ENCODE measurements at regions not wholly inside any gene's neighbourhood (a gene's known extent, or its start where the extent isn't known, plus 50 kb on each side); places are given as distances from the start of the nearest gene placed in this dataset.

GRCh38 chr2:192275632-192276031, 80.9 kb upstream of the TMEFF2 start:
- DNase-seq (ENCODE audit: low read depth, low spot score) (no peak), ATAC-seq (no peak)
- Histone ChIP-seq H3K4me2 (ENCODE audit: low read length) (no peak overlapping the region), H3K36me3 (ENCODE audit: control insufficient read depth in 1 of 2, insufficient read depth in 2 of 2, low read length in 2 of 2) (no peaks in the 10 kb centered on the region), H4K20me1 (ENCODE audit: insufficient read depth) (no peaks in the 10 kb centered on the region), H3K9me3 (ENCODE audit: control insufficient read depth in 1 of 2, insufficient read depth in 1 of 2, low read depth in 1 of 2, low read length in 2 of 2) (no peaks in the 10 kb centered on the region), H3K27me3 (ENCODE audit: insufficient read depth, low read length) (no peaks in the 10 kb centered on the region), H2AFZ (ENCODE audit: low read depth, low read length, poor library complexity, severe bottlenecking) (no peak overlapping the region), H3K4me1 (ENCODE audit: control insufficient read depth in 1 of 2, insufficient read depth in 2 of 2, low read length in 2 of 2) (no peaks in the 10 kb centered on the region), H3K9me2 (ENCODE audit: insufficient read depth) (no peaks in the 10 kb centered on the region), H3K4me3 (replicated peaks in 1 of 2; ENCODE audit: low read depth in 1 of 2, low read length in 2 of 2) (no peak overlapping the region), H3K9ac (ENCODE audit: low read length) (no peak overlapping the region), H3K27ac (ENCODE audit: low read depth, low read length) (no peak overlapping the region), H3K79me2 (ENCODE audit: insufficient read depth, low read length) (no peaks in the 10 kb centered on the region)
- ChIA-PET CTCF (no interaction called here), RAD21 (ENCODE audit: low non-redundant PET in 1 of 2, low total read pairs in 2 of 2, uncharacterized antibody in 2 of 2, unreplicated experiment in 2 of 2) (no interaction called here), POLR2A (no interaction called here)
- no TSS peak for BruUV-seq (replicated peaks)
- intact Hi-C loops (cut with micrococcal nuclease) = no loop called here
- no peak for TF ChIP-seq ZNF274 (IDR thresholded peaks at IDR 0.05; ENCODE audit: low read depth, low read length)
- no peak for TF ChIP-seq CBX3 (IDR thresholded peaks at IDR 0.05; ENCODE audit: low read depth)
- TF ChIP-seq SRF (IDR thresholded peaks at IDR 0.05; ENCODE audit: low read depth) = no peak
- TF ChIP-seq, protein P1, sequence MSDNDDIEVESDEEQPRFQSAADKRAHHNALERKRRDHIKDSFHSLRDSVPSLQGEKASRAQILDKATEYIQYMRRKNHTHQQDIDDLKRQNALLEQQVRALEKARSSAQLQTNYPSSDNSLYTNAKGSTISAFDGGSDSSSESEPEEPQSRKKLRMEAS (IDR thresholded peaks at IDR 0.05) = no peak
- no peak for TF ChIP-seq YY1 (IDR thresholded peaks at IDR 0.05; ENCODE audit: extremely low read depth, insufficient replicate concordance, low read depth, low read length)
- no peak for TF ChIP-seq TCF7L2 (IDR thresholded peaks at IDR 0.05; ENCODE audit: borderline replicate concordance, extremely low read depth, insufficient read depth, insufficient read length)
- no peak for TF ChIP-seq EGR1 (IDR thresholded peaks at IDR 0.05; ENCODE audit: low read depth)
- TF ChIP-seq JUND (IDR thresholded peaks at IDR 0.05) = no peak
- TF ChIP-seq RAD21 (IDR thresholded peaks at IDR 0.05; ENCODE audit: low read depth) = no peak
- TF ChIP-seq FOSL1 (IDR thresholded peaks at IDR 0.05; ENCODE audit: low read depth) = no peak
- no peak for TF ChIP-seq POLR2AphosphoS5 (IDR thresholded peaks at IDR 0.05; ENCODE audit: low read depth, low read length)
- TF ChIP-seq SP1 (IDR thresholded peaks at IDR 0.05; ENCODE audit: low read depth) = no peak
- no peak for TF ChIP-seq EZH2phosphoT487 (IDR thresholded peaks at IDR 0.05; ENCODE audit: borderline replicate concordance)
- TF ChIP-seq, protein P2, sequence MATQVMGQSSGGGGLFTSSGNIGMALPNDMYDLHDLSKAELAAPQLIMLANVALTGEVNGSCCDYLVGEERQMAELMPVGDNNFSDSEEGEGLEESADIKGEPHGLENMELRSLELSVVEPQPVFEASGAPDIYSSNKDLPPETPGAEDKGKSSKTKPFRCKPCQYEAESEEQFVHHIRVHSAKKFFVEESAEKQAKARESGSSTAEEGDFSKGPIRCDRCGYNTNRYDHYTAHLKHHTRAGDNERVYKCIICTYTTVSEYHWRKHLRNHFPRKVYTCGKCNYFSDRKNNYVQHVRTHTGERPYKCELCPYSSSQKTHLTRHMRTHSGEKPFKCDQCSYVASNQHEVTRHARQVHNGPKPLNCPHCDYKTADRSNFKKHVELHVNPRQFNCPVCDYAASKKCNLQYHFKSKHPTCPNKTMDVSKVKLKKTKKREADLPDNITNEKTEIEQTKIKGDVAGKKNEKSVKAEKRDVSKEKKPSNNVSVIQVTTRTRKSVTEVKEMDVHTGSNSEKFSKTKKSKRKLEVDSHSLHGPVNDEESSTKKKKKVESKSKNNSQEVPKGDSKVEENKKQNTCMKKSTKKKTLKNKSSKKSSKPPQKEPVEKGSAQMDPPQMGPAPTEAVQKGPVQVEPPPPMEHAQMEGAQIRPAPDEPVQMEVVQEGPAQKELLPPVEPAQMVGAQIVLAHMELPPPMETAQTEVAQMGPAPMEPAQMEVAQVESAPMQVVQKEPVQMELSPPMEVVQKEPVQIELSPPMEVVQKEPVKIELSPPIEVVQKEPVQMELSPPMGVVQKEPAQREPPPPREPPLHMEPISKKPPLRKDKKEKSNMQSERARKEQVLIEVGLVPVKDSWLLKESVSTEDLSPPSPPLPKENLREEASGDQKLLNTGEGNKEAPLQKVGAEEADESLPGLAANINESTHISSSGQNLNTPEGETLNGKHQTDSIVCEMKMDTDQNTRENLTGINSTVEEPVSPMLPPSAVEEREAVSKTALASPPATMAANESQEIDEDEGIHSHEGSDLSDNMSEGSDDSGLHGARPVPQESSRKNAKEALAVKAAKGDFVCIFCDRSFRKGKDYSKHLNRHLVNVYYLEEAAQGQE (IDR thresholded peaks at IDR 0.05; ENCODE audit: low read depth) = no peak

All from HCT116 (cell line).